HG03342 (cell line): ENCODE measurements at regions not wholly inside any gene's neighbourhood (a gene's known extent, or its start where the extent isn't known, plus 50 kb on each side); places are given as distances from the start of the nearest gene placed in this dataset.
"Not testable (repeated sequence)": the region's sequence is repeated elsewhere in the genome, so short reads cannot be mapped to it uniquely, and the experiment has no call there.

Experiments
- ATAC-seq: cut with Tn5 transposase; IDR thresholded peaks from one replicate; pipeline ENCODE4 v1.9.1; 2021; ENCODE audit warnings: mild to moderate bottlenecking, moderate library complexity; ENCODE audit not compliant: unreplicated experiment

GRCh38 chr2:192570788-192571187 is 376.1 kb upstream of the TMEFF2 start:
- ATAC-seq = no peak

DNA sequence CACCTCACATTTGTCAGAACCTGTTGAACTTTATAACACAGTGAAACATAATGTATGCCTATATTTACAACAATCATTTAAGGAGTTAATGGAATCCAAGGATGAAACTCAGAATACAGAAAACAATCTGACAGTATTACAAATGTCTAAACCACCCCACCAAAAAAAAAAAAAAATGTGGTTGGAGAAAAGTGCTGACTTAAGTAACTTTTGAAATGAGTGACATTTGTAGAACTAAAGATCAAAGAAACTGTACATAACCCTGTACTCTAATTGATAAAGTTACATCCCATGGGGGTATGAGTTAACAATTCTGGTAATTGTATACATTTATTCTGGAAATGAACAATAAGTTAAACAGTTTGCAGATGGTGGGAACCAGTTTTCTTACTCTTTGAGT is 372.1 kb upstream of the TMEFF2 start:
- ATAC-seq = no peak

DNA sequence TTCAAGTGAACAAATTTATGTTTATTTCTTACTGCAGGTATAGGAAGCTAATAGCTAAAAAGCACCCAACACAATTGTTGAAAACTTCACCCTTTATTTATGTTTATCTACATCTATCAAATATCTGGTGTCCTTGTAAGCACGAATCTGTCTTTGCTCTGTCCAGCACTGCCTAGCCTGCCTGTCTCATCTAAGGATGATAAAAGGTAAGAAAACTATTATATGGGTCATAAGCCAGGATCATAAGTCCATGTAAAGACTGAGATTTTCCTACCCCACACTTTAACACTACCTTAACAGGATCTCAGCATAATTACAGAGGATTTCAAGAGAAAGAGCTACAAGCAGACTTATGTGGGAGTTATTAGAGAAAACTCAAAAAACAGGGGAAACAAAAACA is 365.6 kb upstream of the TMEFF2 start:
- ATAC-seq = no peak

DNA sequence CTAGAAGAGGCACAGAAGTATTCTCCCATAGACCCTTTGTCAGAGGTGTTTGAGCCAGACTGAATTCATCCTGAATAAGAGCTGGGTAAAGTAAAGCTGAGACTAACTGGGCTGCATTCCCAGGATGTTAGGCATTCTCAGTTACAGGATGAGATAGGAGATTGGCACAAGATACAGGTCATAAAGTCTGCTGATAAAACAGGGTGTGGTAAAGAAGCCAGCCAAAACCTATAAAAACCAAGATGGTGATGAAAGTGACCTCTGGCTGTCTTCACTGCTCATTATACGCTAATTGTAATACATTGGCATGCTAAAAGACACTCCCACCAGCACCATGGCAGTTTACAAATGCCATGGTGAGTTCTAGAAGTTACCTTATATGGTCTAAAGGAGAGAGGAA is 364.9 kb upstream of the TMEFF2 start:
- ATAC-seq = no peak

DNA sequence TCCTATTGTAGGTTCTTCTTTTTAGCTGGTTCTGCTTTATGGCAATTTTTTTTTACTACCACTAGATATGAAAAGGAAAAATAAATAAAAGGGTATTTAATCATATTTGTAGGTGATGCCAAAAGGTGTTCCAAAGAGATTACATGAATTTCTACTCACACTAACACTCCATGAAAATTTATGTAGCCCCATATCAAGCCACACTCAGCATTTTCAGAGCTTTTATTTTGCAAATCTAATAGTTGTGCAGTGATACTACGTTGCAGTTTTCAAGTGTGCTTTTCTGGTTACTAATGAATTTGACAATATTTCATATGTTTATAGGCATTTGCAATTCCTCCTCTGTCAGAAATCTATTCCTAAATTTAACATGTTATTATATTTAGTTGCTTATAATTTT is 363.9 kb upstream of the TMEFF2 start:
- no peak for ATAC-seq

DNA sequence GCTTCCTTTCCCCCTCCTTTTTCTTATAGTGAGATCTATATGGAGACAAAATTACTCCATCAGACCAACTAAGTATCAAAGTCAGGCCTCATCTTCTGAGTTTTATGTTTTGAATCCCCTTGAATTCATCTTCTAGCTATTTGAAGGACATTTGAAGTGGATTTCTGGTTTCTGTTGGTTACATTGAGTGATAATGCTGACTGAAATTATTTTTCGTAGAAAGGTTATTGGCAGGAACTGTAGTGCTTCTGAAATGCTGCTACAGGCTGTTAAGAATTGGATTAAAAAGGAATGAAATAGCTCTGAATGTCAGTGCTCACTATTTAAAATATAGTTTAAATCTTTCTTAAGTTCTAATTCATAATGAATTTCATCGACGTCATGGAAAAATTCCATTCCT is 361.0 kb upstream of the TMEFF2 start:
- no peak for ATAC-seq

DNA sequence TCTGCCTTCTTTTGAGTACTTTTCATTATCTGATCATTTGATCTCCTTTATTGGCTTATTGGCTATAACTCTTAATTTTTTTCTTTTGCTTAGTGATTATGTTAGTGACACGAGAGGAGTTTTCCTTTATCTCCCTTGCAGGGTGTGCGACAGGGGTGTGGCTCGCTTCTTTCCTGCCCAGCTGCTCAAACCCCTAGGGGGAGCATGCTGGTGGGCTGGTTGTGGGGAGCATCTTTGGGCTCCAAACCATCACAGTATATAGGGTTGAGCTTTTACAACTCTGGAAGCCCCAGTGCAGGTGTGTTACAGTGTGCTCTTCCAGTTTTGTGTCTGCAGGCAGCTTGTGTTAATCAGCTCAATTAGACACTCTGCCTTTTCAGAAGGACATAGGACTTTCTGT is 357.0 kb upstream of the TMEFF2 start:
- ATAC-seq = no peak

- no peak for ATAC-seq
These were observed 351.8 kb upstream of the TMEFF2 start for GRCh38 chr2:192546565-192546964.

- ATAC-seq = no peak
These were observed 349.7 kb upstream of the TMEFF2 start for GRCh38 chr2:192544371-192544955.

GRCh38 chr2:192542148-192543066 is 347.7 kb upstream of the TMEFF2 start:
- not testable (repeated sequence) for ATAC-seq

DNA sequence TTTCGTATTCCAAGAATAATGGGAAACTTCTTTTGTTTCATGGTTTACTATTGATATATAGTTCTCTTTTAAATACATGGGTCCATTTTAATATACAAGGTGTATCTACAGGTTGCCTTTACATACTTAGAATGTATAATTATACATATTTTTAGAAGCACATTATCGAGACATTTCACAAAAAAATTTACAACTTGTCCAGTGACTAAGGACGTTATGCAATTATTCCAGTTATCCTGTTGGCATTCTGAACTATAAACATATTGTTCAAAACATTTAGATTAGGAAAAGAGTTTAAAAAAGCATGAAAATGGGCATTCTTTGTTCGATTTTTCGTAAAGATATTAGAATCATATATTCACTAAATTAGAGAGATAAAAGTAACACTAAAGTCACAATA is 344.6 kb upstream of the TMEFF2 start:
- ATAC-seq = no peak

DNA sequence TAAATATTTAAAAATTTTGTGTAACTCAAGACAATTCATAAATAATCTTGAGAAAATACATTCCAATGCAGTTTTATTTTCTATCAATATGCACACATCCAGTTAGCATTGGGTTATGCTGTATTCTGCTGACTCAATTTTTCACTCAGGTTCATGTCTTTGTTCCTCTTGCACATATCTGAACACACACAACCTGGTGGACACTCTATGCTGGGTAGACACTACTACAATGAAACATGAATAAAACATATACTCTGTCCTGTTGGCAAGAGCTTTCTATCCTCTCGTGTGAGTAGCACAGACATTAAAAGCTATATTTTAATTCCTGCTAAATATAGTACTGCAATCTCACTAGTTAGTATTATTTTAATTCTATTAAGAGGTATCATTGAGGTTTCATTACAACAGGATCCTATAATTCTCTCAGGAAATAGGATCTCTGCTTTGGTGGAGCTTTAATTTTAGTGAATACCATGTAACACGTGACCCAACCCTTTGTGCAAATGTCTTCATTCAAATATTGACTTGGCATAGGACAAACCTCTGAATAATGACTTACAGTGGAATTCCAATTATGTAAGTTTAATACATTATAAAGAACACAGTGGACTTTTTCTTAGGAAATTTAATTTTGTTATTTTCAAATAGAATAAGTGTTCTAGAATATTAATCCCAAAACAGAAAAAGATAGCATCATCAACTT is 342.3 kb upstream of the TMEFF2 start:
- no peak for ATAC-seq

DNA sequence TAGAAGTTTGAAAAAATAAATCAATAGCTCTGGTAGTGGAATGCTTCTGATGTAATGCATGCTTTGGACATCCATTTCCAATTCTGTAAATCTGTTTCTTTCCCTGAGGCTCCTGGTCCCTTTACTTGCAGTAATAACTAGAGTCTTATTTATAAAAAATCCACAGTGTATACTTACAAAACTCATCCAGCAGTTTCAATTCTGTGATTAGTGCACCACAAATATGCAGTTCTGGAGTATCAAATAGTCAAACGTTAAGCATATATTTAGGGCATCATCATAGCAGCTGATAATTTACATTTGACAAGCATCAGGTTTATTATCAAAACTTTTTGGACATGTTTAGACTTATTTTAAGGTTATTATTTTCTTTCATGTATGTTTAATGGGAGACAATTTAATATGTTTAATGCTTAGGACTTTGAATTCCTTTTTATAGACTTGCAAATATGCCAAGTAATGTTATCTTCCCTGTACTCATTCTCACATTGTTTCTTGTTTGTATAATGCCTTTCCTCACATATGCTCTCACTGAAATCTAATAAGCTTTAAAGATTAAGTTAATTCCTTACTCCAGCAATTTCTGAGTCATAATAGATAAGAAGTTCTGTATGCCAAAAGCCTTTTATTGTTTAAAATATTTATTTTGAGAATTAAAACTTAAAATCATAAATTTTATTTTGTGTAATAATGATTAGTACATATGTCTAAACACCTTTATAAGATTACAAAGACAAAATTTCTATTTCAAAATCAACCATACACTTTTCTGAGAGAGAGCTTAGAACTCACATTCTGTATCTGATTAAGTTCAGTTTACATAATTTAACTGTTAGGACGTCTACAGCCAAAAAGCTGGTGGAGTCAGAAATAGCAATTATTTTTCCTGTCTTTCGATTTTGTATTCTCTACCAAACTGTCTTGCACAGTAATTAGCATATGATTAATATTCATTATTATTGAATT is 341.5 kb upstream of the TMEFF2 start:
- no peak for ATAC-seq

GRCh38 chr2:192534072-192534471 is 339.3 kb upstream of the TMEFF2 start:
- ATAC-seq = no peak

- ATAC-seq = not testable (repeated sequence)
These were observed 330.0 kb upstream of the TMEFF2 start for GRCh38 chr2:192524642-192525251.

GRCh38 chr2:192524214-192524613 is 329.5 kb upstream of the TMEFF2 start:
- not testable (repeated sequence) for ATAC-seq

DNA sequence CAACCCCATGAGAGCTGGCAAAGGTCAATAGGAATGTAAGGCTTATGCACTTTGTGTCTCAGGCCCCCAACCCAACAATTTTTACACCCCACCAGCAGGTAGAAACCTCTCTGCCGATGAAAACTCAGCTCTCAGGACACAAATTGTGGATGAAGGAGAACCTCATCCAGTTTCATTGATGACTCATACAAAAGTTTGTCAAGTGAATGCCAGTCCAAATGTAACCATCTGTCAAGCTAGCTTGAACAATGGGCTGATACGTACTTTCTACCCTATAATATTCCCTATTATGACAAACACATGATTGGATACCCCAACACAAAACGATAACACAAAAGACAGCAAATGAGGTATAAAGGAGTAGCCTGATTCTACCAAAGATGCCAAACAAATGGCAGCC is 321.2 kb upstream of the TMEFF2 start:
- no peak for ATAC-seq

GRCh38 chr2:192513575-192513974 is 318.8 kb upstream of the TMEFF2 start:
- ATAC-seq = no peak

DNA sequence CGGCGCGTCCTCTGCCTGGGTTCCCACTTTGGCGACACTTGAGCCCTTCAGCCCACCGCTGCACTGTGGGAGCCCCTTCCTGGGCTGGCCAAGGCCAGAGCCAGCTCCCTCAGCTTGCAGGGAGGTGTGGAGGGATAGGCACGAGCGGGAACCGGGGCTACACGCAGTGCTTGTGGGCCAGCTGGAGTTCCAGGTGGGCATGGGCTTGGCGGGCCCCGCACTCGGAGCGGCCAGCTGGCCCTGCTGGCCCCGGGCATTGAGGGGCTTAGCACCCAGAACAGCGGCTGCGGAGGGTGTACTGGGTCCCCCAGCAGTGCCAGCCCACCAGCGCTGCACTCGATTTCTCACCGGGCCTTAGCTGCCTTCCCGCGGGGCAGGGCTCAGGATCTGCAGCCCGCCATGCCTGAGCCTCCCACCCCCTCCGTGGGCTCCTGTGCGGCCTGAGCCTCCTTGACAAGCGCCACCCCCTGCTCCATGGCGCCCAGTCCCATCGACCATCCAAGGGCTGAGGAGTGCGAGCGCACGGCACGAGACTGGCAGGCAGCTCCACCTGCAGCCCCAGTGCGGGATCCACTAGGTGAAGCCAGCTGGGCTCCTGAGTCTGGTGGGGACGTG is 313.2 kb upstream of the TMEFF2 start:
- ATAC-seq = not testable (repeated sequence)
